HG02588 (cell line): ENCODE measurements at regions not wholly inside any gene's neighbourhood (a gene's known extent, or its start where the extent isn't known, plus 50 kb on each side); places are given as distances from the start of the nearest gene placed in this dataset.
"Not testable (repeated sequence)": the region's sequence is repeated elsewhere in the genome, so short reads cannot be mapped to it uniquely, and the experiment has no call there.

Source experiments
- ATAC-seq: cut with Tn5 transposase; IDR thresholded peaks from one replicate; pipeline ENCODE4 v1.9.1; 2021; ENCODE audit warnings: mild to moderate bottlenecking, moderate library complexity; ENCODE audit not compliant: unreplicated experiment

DNA sequence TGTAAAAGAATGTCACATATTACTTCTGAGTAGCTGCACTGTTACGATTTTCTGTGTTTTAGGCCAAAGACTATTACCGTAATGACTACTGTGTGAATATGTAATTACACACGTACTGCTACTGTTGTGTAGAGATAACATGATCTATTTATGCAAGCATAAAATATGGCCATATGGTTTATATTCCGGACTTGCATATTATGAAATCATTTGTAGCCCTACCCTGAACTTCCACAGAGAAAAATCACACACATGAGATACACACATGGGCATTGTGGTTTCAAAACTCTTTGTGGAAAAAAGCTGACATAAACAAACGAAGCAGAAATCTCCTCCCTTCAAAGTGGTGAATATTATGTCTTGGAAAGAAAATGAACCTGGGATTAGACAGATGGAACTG, 373.0 kb upstream of the ADAMTS5 start:
- ATAC-seq = no peak

DNA sequence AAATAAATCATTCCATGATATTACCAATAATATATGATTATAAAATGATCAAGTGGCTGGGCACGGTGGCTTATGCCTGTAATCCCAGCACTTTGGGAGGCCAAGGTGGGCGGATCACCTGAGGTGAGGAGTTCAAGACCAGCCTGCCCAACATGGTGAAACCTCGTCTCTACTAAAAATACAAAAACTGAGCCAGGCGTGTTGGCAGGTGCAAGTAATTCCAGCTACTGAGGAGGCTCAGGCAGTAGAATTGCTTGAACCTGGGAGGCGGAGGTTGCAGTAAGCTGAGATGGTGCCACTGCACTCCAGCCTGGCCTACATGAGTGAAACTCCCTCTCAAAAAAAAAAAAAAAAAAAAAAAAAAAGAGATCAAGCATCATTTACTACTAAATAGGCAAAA, 371.1 kb upstream of the ADAMTS5 start:
- ATAC-seq = not testable (repeated sequence)

DNA sequence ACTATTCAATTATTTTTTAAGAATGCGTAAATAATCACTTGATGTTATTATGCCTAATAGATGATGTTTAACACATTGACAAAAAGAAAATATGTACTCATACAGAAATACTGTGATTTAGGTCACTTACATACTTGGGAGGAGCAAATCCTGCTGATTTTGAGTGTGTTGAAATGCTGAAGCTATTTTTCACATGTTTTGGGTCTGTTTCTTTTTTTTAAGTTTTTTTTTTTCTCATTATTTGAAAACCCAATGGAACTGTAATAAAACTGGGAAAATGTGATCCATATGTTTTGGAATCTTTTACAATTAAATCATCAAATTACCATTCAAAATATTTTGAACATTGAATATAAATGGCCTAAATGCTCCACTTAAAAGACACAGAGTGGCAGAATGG, 366.2 kb upstream of the ADAMTS5 start:
- no peak for ATAC-seq

DNA sequence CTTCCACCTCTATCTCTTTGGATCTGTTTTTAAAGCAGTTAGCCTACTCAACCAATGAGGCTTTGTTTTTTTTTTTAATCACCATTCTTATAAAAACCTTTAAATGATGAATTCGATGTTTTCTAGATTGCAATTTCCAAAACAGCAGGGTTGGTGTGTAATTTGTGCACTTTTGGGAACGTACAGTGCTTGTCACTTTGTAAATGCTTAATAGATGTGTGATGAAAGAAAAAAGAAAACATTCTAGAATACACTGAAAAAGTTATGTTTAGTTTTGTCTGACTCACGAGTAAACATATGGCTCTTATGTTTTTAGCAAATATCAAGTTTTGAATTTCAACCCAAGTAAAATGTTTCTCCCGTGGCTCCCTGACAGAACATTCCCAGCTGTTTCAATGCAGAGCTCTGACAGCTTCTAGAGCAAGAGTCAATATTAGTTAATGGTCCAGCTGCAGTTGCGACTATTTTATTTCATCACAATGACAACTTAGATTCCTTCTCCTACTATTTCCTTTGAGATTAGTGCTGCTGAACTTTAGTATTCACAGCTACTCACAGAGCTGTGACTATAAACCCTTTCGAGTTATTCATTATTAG, 362.5 kb upstream of the ADAMTS5 start:
- no peak for ATAC-seq

DNA sequence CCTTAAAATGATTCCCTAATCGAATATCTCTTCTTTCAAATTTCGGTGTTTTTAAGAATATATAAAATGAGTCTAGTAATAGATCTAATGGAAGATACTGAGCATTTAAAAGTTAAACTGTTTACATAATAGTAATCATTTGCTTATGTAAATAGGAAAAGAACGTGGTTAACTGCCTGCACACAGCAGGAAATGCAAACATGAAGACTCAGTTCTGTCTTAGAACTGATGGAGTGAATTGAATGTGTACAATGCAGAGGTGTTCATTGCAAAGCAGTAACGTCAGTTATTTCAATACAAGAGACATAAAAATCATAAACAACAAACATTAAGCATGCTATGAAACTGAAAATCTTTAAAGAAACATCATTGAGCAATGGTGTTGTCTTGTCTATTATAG, 359.4 kb upstream of the ADAMTS5 start:
- no peak for ATAC-seq

DNA sequence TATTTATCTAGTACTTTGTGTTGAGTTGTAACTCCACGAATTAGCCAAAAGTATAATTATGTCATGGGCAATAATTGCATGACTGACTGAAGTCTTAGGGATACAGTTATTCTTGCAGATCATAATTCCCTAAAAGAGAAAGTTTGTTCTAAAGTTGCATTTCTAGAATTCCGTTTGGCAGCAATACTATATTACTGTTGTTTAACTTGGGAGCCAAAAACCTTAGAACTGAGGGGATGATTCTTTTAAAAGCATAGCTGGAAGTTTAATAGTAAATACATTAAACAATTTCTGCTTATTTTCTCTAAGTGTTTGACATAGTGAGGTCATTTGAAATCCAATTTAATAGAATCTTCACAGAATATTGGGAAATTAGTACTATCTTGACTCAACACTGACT, 356.4 kb upstream of the ADAMTS5 start:
- ATAC-seq = no peak

DNA sequence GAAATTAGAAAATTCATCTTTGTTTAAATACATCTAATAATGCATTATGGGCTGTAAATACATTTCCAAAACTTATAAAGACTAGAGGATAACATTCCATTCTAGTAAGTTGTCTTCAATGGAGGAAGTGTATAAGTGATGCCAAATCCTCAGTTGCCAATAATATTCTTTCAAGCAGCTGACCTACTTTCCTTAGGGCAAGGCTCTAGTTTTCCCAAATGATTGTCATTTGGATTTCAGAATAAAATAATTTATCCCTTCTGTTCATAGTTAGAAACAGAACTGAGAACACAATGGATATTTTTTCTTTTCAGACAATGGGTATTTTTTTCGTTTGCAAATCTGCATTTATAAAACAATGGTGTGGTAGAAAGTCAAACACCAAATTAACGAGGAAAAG, 354.9 kb upstream of the ADAMTS5 start:
- no peak for ATAC-seq

DNA sequence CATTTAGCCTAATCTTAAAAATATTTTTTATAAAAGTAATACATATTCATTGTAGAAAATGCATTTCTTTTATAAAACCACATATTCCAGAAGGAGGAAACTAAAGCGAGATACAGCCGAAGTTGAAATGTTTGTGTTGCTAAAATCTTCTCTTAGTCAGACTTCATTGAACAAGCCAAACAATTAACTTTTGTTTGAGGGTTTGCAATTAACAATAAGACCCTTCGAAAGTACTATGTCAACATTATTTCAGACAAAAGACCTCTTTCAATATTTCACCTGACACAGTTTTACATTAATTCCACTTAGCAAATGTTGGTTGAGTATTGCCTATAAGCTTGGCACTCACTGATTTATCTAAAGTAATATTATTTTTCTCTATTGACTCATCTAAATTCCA, 354.0 kb upstream of the ADAMTS5 start:
- ATAC-seq = no peak

DNA sequence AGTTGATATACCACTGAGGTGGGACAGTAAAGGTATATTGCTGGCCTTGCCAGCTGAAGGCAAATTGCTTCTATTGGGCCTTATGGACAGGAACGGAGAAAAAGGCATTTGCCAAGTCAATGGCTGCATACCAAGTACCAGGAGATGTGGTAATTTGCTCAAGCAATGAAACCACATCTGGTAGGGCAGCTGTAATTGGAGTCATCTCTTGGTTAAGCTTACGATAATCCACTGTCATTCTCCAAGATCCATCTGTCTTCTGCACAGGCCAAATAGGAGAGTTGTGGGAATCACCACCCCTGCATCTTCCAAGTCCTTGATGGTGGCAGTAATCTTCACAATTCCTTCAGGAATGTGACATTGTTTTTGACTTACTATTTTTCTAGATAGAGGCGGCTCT, 350.7 kb upstream of the ADAMTS5 start:
- not testable (repeated sequence) for ATAC-seq

DNA sequence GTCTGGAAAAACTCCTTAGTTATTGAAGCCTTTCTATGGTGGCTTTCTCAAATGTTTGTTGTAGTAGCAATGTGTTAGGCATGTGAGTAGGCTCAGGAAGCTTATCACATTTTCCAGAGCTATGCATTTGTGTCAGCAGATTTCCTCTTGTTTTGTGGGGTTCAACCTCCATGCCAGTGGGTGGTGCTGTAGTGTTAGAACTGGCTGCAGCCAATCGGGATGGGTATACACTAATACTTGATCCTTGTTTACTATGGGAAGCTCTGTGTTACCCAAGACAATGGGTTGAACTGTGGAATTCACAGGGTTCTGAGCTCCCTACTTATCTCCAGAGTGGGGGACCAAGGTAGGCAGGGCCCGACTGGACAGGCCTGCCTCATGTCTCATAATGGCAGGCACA, 348.5 kb upstream of the ADAMTS5 start:
- no peak for ATAC-seq

DNA sequence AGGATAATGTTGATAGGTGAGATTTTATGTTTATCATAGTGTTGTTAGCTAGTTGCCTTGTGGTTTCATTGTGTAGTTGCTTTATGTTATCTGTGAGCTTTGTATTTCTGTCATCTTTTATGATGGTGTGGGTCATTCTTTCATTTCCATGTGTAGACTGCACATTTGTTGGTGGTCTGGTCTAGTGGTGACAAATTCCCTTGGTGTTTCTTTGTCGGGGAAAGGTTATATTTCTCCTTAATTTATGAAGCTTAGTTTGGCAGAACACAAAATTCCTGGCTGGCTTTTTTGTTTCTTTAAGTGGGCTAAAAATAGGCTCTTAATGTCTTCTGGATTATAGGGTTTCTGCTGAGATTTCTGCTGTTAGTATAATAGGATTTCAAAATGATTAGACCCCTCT, 347.2 kb upstream of the ADAMTS5 start:
- ATAC-seq = no peak

DNA sequence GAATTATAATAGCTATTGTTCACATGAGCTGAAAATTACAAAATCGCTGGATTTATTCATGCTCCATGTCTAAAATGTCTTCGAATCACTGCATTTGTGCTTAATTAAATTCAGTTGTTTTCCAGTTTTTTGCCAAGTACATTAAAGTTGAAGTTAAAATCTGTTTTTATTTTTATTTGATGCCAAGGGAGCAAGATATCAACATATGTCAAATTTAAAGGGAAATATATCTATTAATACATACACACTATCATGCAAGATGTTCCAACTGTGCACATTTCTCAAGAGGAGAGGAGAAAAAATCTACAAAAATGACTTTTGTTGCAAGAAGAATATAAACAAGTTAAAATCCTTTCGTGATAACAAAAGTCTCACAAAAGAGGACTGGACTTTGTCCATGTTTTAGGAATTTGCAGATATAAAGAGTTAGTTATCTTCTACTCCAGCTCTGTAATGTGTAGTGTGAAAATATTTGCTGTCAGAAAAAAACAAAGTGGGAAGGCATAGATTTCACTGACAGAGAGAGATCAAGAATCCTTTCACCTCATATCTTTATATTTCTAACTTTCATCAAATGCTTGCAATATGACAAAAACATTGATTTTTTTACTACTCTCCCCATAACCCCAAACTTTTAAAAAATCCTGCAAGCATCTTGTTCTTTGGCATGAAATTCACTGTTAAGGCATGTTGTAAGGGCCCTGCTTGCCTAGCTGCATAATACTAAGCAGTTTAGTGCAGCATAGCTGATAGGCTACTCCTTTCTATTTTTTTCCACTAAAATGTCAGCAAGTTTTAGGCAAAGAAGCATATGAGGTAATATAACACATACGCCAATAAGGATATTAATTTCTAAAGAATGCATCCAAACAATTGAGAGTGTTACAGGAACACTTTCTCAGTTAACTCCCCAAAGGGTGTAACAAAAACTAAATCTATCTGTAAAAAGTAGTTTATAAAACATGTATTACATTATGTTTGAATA, 340.2 kb upstream of the ADAMTS5 start:
- ATAC-seq = no peak

DNA sequence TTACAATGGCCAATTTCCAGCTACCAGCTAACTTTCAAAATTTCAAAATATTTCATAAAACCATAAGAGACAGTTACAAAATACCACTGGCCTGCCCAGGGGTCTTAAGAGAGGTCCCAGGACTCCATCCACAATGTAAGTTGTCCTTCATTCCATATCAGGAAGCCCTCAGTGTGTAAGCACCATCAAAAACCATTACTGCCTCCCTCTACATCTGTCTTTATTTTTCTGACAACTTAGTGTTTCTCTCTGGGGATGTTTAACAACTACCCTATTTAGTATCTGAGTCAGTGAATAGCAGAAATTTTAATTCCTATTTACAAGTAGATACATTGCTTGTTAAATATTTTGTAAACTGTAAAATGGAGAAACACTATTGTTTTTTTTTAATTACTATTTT, 339.3 kb upstream of the ADAMTS5 start:
- ATAC-seq = no peak

DNA sequence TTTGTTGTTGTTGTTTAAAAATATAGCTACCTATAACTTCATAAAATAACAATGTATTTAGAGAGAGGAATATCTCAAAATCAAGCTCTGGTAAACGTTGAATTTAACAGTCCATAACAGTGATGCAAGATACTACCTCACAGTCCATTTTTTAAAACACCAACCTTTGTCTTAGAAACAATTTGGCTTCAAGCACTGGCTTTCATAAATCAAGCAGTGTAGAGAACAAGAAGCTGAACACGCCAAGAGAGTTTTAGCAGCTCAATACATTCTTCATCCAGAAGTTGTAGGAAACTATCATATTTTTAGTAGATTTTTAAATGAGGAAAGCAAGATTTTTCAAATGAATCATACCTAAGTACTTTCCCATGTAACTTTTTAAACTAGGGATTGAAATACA, 334.3 kb upstream of the ADAMTS5 start:
- ATAC-seq = no peak

DNA sequence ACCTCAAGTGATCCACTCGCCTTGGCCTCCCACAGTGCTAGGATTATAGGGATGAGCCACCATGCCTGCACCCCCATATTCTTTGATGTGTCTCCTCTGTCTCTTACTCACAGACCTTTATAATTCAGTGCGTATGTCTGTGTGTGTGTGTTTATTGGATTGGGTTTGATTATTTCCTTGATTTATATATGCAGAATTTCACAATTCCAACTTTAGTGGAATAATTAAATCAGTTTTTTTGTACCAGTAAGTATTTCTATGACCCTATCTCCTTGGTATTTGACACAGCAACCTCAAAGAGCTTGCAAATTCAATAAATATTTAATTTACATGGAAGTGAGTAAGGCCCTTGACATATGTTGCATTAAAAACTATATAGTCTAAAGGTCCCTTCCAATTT, 333.9 kb upstream of the ADAMTS5 start:
- ATAC-seq = no peak

DNA sequence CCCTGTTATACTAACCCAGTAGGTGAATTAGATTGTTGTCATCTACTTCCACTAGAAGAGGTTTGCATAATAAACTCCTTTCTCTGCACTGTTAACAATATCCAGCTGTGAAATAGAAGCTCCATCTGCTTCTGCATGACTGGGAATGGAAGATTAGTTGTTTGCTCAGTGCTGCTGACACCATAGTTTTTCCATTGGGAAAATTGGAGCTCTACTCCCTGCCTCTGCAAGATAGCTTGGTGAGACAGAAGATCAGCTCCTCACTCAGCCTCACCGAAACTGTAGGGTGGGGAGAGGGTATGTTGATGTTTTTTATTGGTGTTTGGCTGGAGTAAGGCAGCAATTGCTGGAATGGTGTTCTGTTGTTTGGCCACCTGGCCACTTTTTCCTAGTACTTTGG, 331.6 kb upstream of the ADAMTS5 start:
- no peak for ATAC-seq

DNA sequence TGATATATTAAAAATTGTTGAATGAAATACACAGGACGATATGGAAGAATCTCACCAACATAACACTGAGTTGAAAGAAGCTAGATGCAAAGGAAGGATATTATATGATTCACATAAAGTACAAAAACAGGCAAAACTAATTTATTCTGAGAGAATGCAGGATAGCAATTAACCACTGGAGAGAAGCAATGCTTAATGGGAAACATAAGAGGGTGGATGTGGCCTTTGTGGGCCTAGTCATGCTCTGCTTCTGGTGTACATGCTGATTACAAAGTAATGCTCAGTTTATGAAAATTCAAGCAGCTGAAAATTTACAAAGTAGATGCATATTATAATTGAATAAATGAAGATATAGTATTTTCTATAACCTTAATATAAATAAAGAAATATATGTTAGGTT, 326.4 kb upstream of the ADAMTS5 start:
- ATAC-seq = no peak

DNA sequence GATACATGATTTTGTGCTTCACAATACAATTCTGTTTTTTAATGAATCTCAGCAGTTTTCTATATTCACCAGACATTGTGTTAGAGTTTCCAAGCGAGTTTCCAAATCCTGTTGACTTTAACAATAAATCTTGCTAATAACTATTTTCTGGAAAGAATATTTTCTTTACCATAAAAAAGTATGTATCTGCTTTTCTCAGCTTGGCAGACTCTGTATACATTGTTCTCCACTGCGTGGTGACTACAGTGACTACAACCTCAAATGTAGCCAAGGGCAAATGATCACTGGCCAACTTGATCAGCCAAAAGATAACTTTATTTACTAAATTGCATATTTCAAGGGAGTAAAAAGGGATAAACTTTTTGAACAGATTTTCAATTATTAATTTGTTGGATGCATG, 325.9 kb upstream of the ADAMTS5 start:
- no peak for ATAC-seq

DNA sequence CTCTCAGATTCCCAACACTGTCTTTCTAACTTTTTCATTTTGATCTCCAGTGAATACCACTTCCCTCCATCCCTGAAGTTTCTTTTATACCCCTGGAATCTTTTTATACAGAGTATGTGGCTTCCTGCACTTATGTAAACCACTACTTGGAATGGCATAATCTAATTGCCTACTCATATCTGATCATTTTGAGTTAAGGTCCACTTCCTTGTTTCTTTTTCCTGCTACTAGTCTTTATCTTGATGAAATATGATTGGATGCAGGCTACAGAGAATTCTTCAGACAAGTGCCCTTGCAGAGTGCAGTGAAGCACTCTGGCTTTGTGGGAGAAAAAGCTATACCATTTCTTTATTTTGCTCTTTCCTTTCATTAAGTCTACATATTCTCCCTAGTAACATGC, 325.3 kb upstream of the ADAMTS5 start:
- no peak for ATAC-seq

DNA sequence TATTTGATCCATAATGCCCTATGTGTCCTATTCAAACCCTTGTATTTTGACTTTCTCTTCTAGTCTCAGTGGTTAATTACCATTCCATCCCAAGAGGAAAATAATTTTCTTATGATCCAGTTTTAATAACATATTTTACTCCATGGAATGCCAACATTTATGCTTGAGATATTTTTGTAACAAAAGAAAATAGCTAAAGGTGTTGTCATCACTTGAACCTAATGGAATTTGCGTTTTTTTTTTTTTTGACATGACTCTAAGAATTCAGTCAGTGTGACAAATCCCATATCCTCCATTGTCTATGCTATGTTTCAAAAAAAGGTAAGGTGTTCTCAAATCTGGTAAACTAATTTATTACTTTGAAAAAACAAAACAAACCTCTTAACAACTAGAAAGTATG, 324.1 kb upstream of the ADAMTS5 start:
- no peak for ATAC-seq

DNA sequence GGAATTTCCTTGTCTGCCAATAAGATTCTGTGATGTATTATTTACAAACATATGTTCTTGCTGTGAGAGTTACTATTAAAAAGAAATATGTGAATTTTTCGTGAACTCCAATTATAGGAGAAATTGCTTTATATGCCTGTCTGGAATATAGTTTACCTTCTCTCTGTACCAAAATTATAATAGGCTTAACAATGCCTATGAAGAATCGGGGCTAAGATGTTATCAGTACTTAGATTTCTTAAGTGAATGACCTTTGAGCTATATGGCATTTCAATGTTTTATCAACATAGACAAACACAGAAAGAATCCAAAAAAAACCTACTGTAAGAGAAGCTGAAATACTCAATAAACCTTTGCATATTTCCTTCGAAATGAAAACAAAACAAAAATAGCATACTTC, 323.1 kb upstream of the ADAMTS5 start:
- ATAC-seq = no peak

DNA sequence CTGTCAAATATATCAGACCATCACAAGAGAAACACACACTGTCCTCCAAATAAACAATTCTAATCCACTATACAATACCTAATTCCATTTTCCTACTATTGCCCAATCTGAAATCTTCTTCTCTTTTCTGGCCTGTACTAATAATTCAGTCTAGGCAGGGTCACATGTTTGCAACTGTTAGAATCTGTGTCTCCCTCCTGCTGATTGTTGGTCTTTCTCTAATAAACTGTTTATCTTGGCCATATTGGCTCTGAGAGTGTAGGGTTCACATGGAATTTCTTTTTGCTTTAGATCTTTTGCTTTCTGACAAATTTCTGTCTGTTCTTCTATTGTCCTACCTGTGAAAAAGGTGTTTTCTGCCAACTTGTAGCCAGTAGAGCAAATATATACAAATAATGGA, 319.9 kb upstream of the ADAMTS5 start:
- no peak for ATAC-seq

DNA sequence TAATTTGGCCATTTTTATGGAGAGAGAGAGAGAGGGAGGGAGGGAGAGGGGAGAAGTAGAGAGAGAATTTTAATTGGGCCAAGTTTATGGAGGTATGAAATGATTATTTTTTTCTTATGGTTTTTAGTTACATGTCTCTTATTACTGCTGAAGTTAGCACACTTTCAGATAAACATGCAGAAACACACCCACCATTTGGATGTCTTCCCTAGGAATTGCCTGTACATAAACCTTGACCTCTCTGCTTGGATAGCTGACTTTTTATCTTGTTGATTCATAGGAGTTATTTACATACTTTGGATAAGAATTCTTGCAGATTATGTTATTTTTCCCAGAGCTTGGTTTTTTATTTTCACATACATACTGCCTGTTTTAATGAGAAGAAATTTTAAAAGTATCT, 310.2 kb upstream of the ADAMTS5 start:
- ATAC-seq = no peak
